Hepatocyte (in vitro differentiated cells): ENCODE measurements at regions not wholly inside any gene's neighbourhood (a gene's known extent, or its start where the extent isn't known, plus 50 kb on each side); places are given as distances from the start of the nearest gene placed in this dataset.

Source experiments
- EZH2 ChIP-seq: fragments of 200-600 bp; sonication (generic); IDR thresholded peaks from 2 replicates; pipeline ENCODE4 v1.6.1; 2016; ENCODE audit warnings: antibody characterized with exemption, mild to moderate bottlenecking, borderline replicate concordance
- TF ChIP-seq, protein P1 (sequence below): fragments of 200-600 bp; sonication (generic); IDR thresholded peaks from 2 replicates; pipeline ENCODE4 v1.5.1; 2016; ENCODE audit warnings: antibody characterized with exemption, mild to moderate bottlenecking; ENCODE audit not compliant: poor library complexity

DNA sequence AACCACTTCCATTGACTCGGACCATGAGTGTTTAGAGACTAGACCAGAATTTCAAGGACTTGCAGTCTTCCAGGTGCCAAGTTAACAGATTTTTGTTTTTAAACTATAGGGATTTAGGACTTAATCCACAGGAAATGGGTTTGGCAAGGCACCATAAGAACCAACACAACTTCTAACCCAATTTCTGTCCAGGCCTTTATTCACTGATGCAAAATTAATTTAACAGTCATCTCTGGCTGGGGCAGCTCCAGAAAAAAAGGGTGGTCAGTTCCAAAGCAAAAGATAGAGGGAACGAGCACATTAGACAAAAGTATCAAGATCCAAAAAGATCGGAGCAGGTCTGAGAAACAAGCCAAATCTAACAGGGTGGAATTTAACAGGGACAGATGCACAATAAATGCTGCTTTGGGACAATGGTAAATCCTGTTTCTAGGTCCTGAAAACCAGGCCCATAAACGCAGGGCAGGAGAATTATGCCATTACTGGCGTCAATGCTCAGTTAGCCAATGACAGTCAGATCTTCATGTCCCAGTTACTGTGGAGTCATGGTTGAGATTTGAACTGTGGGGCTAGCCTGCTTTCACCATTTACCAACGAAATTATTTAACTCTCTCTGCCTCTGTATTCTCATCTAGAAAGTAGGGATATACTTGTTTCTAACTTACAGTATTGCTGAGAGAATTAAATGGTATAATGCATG is 590.8 kb upstream of the BRINP1 start:
- TF ChIP-seq, protein P1, sequence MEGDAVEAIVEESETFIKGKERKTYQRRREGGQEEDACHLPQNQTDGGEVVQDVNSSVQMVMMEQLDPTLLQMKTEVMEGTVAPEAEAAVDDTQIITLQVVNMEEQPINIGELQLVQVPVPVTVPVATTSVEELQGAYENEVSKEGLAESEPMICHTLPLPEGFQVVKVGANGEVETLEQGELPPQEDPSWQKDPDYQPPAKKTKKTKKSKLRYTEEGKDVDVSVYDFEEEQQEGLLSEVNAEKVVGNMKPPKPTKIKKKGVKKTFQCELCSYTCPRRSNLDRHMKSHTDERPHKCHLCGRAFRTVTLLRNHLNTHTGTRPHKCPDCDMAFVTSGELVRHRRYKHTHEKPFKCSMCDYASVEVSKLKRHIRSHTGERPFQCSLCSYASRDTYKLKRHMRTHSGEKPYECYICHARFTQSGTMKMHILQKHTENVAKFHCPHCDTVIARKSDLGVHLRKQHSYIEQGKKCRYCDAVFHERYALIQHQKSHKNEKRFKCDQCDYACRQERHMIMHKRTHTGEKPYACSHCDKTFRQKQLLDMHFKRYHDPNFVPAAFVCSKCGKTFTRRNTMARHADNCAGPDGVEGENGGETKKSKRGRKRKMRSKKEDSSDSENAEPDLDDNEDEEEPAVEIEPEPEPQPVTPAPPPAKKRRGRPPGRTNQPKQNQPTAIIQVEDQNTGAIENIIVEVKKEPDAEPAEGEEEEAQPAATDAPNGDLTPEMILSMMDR, result no peak
- TF ChIP-seq EZH2, result no peak
